Suprapubic skin (tissue), 3 donors: ENCODE measurements at regions not wholly inside any gene's neighbourhood (a gene's known extent, or its start where the extent isn't known, plus 50 kb on each side); places are given as distances from the start of the nearest gene placed in this dataset.

Experiments used
- POLR2A ChIP-seq, 2 donors: fragments of 450-650 bp; IDR thresholded peaks; one replicate each; pipeline ENCODE4 v1.6.1; 2017; ENCODE audit warnings: antibody characterized with exemption in 2 of 2, mild to moderate bottlenecking in 2 of 2, moderate library complexity in 2 of 2
- TF ChIP-seq, protein P1 (sequence below), 2 donors: fragments of 200-600 bp in 1 of 2; fragments of 450-650 bp in 1 of 2; sonication (generic) in 1 of 2; IDR thresholded peaks; one replicate each; pipeline ENCODE4 v1.5.1; 2016 to 2019; ENCODE audit warnings: antibody characterized with exemption in 2 of 2, mild to moderate bottlenecking in 1 of 2, moderate library complexity in 1 of 2

DNA sequence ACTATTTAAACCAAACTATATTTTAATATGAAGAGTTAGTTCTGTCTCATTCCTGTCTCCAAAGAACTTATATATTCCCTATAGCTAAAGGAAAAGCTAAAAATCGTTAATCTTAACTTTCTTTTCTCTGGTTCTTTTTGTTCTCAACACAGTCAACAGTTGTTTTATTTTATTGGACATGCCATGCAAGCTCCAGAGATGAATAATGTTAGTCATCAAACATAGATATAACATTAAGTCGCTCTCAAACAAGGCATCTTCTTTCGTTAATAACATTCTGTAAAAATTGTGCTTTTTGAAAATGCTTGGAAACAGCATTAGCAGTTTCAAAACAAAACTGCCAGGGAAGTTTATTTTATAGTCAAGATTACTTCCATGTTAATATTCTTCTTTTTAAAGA lies 117.9 kb upstream of the GPM6A start:
- no peak for TF ChIP-seq POLR2A (IDR thresholded peaks at IDR 0.05)
- TF ChIP-seq, protein P1, sequence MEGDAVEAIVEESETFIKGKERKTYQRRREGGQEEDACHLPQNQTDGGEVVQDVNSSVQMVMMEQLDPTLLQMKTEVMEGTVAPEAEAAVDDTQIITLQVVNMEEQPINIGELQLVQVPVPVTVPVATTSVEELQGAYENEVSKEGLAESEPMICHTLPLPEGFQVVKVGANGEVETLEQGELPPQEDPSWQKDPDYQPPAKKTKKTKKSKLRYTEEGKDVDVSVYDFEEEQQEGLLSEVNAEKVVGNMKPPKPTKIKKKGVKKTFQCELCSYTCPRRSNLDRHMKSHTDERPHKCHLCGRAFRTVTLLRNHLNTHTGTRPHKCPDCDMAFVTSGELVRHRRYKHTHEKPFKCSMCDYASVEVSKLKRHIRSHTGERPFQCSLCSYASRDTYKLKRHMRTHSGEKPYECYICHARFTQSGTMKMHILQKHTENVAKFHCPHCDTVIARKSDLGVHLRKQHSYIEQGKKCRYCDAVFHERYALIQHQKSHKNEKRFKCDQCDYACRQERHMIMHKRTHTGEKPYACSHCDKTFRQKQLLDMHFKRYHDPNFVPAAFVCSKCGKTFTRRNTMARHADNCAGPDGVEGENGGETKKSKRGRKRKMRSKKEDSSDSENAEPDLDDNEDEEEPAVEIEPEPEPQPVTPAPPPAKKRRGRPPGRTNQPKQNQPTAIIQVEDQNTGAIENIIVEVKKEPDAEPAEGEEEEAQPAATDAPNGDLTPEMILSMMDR (IDR thresholded peaks at IDR 0.05), result no peak
